ENCODE measurements at regions not wholly inside any gene's neighbourhood (a gene's known extent, or its start where the extent isn't known, plus 50 kb on each side); places are given as distances from the start of the nearest gene placed in this dataset.

DNA sequence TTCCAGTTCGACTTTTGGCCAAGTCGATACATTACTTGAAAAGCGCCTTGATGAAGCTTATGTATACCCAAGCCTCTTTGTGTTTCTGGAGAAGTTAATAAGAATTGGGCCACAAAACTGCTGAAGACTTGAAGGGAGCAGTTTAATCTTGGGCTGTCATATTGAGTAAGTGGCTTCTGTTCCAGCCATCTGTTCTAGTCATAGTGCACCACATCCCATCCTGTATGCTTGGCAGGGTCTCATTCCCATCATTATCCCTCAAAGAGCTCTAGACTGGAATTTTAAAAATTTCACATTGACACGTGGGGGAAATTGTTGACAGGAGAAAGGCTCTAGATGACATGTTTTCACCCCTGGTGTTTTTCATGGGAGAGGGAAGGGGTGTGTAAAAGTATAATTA is 196.6 kb upstream of the PLPP4 start:
- 90 to 92% methylated on average over 4 of the region's 4 CpGs for WGBS, 2 experiments (ENCODE audit: insufficient coverage in 1 of 2, insufficient read length in 1 of 2)
- no peak for DNase-seq
- no peaks in the 10 kb centered on the region for H3K4me1 Mint-ChIP-seq
- no peaks in the 10 kb centered on the region for H3K36me3 ChIP-seq (ENCODE audit: control insufficient read depth, insufficient read depth, low read length)
- H3K36me3 Mint-ChIP-seq (ENCODE audit: low read depth): no peaks in the 10 kb centered on the region
- no peak overlapping the region for H3K27ac Mint-ChIP-seq
- H3K27me3 ChIP-seq (ENCODE audit: control insufficient read depth, insufficient read depth, low read length, poor library complexity, severe bottlenecking): no peaks in the 10 kb centered on the region
- H3K9me3 ChIP-seq (ENCODE audit: control insufficient read depth, low read length): no peaks in the 10 kb centered on the region
- H3K9me3 Mint-ChIP-seq: no peaks in the 10 kb centered on the region
- peaks cover 2% of the 10 kb centered on the region for H3K27me3 Mint-ChIP-seq (ENCODE audit: insufficient read depth)
- H3K4me1 ChIP-seq (ENCODE audit: control insufficient read depth, insufficient read depth, low read length): no peaks in the 10 kb centered on the region
- no peak overlapping the region for H3K4me3 Mint-ChIP-seq
- no peak overlapping the region for H3K9ac ChIP-seq (ENCODE audit: extremely low read depth, low read length, poor library complexity, severe bottlenecking)
- H3K4me3 ChIP-seq (ENCODE audit: low read length): no peak overlapping the region
- H3K27ac ChIP-seq (ENCODE audit: low read depth, low read length): no peak overlapping the region
- TF ChIP-seq, protein P1, sequence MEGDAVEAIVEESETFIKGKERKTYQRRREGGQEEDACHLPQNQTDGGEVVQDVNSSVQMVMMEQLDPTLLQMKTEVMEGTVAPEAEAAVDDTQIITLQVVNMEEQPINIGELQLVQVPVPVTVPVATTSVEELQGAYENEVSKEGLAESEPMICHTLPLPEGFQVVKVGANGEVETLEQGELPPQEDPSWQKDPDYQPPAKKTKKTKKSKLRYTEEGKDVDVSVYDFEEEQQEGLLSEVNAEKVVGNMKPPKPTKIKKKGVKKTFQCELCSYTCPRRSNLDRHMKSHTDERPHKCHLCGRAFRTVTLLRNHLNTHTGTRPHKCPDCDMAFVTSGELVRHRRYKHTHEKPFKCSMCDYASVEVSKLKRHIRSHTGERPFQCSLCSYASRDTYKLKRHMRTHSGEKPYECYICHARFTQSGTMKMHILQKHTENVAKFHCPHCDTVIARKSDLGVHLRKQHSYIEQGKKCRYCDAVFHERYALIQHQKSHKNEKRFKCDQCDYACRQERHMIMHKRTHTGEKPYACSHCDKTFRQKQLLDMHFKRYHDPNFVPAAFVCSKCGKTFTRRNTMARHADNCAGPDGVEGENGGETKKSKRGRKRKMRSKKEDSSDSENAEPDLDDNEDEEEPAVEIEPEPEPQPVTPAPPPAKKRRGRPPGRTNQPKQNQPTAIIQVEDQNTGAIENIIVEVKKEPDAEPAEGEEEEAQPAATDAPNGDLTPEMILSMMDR (conservative IDR thresholded peaks at IDR 0.05): no peak

DNA sequence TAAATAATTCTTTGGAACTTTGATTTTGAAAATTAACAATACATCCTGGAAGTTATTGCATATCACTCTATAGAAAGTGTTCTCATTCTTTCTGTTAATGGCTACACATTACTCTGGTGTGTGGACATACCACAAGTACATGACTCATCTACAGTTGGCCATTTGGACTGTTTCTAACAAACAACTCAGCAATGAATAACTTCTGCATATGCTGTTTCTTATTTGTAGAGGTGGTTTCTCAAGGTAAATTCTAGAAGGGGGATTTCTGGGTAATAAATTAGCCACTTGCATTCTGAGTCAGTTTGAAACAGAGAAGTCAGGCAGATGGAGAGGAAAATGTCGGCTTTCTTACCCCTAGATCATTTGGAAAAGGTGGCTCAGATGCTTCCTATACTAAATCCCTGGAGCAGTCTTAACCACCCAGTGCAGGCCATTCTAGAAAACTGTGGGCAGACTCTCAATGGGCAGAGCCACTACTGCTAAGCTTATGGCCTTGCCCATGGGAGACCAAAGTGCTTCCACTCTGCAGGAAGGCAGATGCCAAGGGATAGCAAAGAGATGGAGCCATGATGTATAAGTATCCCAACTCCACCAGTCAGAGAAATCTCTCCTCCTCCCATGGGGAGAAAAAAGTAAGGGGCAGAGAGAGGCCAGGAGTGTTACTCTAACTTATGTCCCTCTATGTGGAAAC is 194.0 kb upstream of the PLPP4 start:
- H3K27ac Mint-ChIP-seq: no peak overlapping the region
- DNase-seq: no peak
- H3K4me3 Mint-ChIP-seq: no peak overlapping the region
- H3K36me3 Mint-ChIP-seq (ENCODE audit: low read depth): no peaks in the 10 kb centered on the region
- H3K9me3 Mint-ChIP-seq: peaks cover 6% of the 10 kb centered on the region
- TF ChIP-seq, protein P1 (conservative IDR thresholded peaks at IDR 0.05): no peak
- Histone ChIP-seq H3K36me3 (ENCODE audit: control insufficient read depth, insufficient read depth, low read length) (no peaks in the 10 kb centered on the region), H3K9me3 (ENCODE audit: control insufficient read depth, low read length) (peaks cover 3% of the 10 kb centered on the region), H3K4me3 (ENCODE audit: low read length) (no peak overlapping the region), H3K4me1 (ENCODE audit: control insufficient read depth, insufficient read depth, low read length) (no peaks in the 10 kb centered on the region), H3K9ac (ENCODE audit: extremely low read depth, low read length, poor library complexity, severe bottlenecking) (no peak overlapping the region), H3K27me3 (ENCODE audit: control insufficient read depth, insufficient read depth, low read length, poor library complexity, severe bottlenecking) (no peaks in the 10 kb centered on the region), H3K27ac (ENCODE audit: low read depth, low read length) (no peak overlapping the region)
- 84% methylated on average over 1 of the region's 1 CpG; no CpG with 5 or more reads in 1 of the 2 experiments for WGBS, 2 experiments (ENCODE audit: insufficient coverage in 1 of 2, insufficient read length in 1 of 2)
- peaks cover 2% of the 10 kb centered on the region for H3K27me3 Mint-ChIP-seq (ENCODE audit: insufficient read depth)
- no peaks in the 10 kb centered on the region for H3K4me1 Mint-ChIP-seq

DNA sequence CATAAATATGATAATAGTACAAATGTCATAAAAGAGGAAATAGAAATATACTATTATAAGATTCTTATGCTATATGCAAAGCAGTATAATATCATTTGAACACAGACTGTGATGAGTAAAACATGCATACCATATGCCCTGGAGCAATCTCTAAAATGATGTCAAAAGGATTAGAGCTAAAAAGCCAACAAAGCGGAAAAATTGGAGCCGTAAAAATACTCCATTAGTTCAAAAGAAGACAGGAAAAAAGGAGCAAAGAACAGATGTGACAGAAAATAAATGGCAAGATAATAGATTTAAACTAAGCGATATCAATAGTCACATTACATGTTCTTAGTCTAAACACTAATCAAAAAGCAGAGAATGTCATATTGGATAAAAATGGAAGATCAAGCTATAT is 191.0 kb upstream of the PLPP4 start:
- Histone ChIP-seq H3K36me3 (ENCODE audit: control insufficient read depth, insufficient read depth, low read length) (no peaks in the 10 kb centered on the region), H3K9ac (ENCODE audit: extremely low read depth, low read length, poor library complexity, severe bottlenecking) (no peak overlapping the region), H3K9me3 (ENCODE audit: control insufficient read depth, low read length) (peaks cover 10% of the 10 kb centered on the region), H3K27me3 (ENCODE audit: control insufficient read depth, insufficient read depth, low read length, poor library complexity, severe bottlenecking) (no peaks in the 10 kb centered on the region), H3K4me1 (ENCODE audit: control insufficient read depth, insufficient read depth, low read length) (no peaks in the 10 kb centered on the region), H3K27ac (ENCODE audit: low read depth, low read length) (no peak overlapping the region), H3K4me3 (ENCODE audit: low read length) (no peak overlapping the region)
- no peak overlapping the region for H3K27ac Mint-ChIP-seq
- TF ChIP-seq, protein P1 (conservative IDR thresholded peaks at IDR 0.05): no peak
- 85 to 96% methylated on average over 2 of the region's 3 CpGs for WGBS, 2 experiments (ENCODE audit: insufficient coverage in 1 of 2, insufficient read length in 1 of 2)
- no peak overlapping the region for H3K4me3 Mint-ChIP-seq
- H3K27me3 Mint-ChIP-seq (ENCODE audit: insufficient read depth): no peaks in the 10 kb centered on the region
- DNase-seq: no peak
- peaks cover 17% of the 10 kb centered on the region for H3K9me3 Mint-ChIP-seq
- H3K4me1 Mint-ChIP-seq: no peaks in the 10 kb centered on the region
- H3K36me3 Mint-ChIP-seq (ENCODE audit: low read depth): no peaks in the 10 kb centered on the region
